GM12875 (cell line): ENCODE measurements at regions not wholly inside any gene's neighbourhood (a gene's known extent, or its start where the extent isn't known, plus 50 kb on each side); places are given as distances from the start of the nearest gene placed in this dataset.

Source experiments
- H3K4me3 ChIP-seq: one replicate; pipeline ENCODE4 v1.5.1; 2011; ENCODE audit warnings: low read depth, low read length, control low read depth
- TF ChIP-seq, protein P1 (sequence below): IDR thresholded peaks from 2 replicates; pipeline ENCODE4 v1.5.1; 2011; ENCODE audit warnings: low read depth, mild to moderate bottlenecking, control low read depth, inconsistent platforms, low read length, moderate library complexity, borderline replicate concordance; ENCODE audit not compliant: insufficient read depth

DNA sequence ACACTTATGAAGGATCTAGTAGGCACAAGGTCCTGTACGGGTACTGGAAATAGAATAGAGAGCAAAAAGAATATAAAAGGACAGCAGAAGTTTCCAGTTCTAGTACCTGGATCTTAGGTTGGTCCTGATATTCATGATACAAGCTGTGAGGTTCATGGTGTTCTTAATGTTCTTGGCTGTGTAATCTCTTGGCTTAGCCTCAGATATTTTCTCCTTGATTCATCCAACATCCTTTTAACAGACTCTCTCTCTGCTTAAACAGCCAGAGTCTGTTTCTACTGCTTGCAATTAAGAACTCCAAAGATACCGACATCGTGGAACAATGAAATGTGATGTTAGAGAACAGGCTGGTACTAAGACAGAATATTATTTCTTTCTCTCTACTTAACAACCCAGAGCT lies 49.9 kb downstream of the CNTN3 start:
- TF ChIP-seq, protein P1, sequence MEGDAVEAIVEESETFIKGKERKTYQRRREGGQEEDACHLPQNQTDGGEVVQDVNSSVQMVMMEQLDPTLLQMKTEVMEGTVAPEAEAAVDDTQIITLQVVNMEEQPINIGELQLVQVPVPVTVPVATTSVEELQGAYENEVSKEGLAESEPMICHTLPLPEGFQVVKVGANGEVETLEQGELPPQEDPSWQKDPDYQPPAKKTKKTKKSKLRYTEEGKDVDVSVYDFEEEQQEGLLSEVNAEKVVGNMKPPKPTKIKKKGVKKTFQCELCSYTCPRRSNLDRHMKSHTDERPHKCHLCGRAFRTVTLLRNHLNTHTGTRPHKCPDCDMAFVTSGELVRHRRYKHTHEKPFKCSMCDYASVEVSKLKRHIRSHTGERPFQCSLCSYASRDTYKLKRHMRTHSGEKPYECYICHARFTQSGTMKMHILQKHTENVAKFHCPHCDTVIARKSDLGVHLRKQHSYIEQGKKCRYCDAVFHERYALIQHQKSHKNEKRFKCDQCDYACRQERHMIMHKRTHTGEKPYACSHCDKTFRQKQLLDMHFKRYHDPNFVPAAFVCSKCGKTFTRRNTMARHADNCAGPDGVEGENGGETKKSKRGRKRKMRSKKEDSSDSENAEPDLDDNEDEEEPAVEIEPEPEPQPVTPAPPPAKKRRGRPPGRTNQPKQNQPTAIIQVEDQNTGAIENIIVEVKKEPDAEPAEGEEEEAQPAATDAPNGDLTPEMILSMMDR = no peak
- H3K4me3 ChIP-seq = no peak overlapping the region

DNA sequence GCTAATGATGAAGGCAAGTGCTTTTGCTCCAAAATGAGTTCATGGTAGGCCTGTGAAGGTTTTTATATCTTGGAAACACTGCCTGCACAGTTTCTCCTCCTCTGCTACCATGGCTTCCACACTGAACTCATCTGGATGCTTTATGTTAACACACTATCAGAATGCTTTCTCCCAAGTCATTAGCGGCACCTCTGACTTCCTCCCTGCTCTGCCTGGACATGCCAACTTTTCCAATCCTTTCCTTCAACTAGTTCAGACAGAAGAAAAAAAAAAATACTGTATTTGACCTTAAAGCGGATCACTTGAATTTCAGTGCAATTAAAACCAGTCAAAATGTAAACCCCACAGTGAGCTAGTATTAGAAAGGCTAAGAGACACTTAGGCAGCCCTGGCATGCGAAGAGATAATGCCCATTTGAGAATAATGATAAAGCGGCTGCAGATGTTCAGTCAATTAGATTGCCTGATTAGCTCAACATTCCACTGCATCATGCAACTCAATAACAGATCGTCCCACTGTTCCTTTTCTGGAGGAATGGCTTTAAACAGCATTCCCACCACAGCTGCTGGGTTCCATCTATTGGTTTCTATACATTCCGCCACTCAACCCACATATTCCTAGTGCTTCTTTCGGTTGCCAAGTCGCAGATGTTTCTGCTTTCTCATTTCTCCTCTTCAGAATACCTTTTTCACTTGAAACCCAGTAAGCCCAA lies 51.7 kb downstream of the CNTN3 start:
- TF ChIP-seq, protein P1 = no peak
- no peak overlapping the region for H3K4me3 ChIP-seq

DNA sequence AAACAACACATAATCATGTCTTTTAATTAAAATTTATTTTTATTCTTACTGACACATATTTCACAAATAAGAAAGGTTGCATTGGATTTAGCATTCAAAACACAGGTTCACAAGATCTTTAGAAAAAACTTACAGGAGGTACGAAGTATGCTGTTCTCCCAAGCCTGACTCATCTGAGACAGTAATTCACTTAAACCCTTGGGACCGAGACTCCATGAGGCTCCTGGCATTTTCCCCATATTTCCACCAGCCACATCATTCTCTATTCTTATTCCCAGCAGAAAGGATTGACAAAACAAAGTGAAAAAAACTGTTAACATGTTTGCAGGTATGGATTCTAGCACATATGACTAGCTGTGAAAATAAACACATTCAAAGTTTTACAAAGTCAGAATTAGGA lies 52.6 kb downstream of the CNTN3 start:
- TF ChIP-seq, protein P1 = no peak
- H3K4me3 ChIP-seq = no peak overlapping the region

DNA sequence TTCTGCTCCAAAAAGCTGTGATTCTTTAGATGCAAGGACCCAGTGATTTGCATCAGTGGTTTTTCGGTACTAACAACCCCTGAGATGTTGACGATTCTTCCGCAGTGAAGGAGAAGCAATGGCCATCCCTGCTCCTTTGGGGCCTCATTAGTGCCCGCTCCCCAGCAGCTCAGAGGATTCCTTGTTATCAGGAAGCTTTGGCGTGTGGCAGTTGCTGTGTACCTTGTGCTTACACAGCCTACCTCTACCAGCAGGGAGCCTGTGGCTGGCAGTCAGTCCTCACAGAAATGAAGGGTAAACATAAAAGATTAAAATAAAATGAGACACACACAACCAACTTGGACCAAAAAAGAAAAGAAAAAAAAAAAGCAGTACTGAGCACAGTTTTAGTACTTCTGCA lies 55.2 kb downstream of the CNTN3 start:
- H3K4me3 ChIP-seq = no peak overlapping the region
- TF ChIP-seq, protein P1 = no peak

DNA sequence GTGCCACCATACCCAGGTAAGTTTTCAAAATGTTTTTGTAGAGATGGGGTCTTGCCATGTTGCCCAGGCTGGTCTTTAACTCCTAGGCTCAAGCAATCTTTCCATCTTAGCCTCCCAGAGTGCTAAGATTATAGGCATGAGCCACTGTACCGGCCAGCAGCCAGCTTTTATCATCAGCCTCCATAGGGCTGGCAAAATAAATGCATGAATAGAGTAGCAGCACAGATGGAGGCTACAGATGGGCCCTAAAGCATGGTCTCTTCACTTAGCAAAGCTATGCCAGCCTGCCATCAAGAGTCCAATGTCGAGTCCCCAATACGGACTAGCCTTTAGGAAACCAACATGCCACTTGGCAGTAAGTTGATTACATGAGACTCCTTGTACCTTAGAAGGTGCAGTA lies 63.8 kb downstream of the CNTN3 start:
- H3K4me3 ChIP-seq = no peak overlapping the region
- TF ChIP-seq, protein P1 = no peak

DNA sequence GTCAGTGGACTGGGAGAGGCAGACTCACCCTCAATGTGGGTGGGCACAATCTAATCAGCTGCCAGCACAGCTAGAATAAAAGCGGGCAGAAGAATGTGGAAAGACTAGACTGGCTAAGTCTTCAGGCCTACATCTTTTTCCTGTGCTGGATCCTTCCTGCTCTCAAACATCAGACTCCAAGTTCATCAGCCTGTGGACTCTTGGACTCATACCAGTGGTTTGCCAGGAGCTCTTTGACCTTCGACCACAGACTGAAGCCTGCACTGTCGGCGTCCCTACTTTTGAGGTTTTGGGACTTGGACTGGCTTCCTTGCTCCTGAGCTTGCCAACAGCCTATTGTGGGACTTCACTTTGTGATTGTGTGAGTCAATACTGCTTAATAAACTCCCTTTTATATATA lies 68.0 kb downstream of the CNTN3 start:
- TF ChIP-seq, protein P1 = no peak
- no peak overlapping the region for H3K4me3 ChIP-seq

DNA sequence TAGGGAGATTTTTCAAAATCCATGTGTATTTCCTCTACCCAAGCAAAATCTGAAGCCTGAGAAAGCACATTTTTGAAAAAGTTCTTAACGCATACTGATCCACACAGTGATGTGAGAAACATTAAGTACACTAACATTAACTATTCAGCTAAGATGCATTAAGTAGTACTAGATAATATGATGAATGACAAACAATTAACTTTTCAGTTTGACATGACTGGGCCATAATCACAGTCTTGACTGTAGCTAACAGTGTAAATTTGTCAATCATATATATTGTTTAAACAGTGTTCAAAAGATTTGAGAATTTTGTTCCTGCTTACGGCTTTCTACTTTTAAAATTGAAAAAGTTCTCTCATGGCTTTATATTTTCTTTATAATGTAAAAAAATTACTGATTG lies 72.0 kb downstream of the CNTN3 start:
- TF ChIP-seq, protein P1 = no peak
- H3K4me3 ChIP-seq = no peak overlapping the region
